ENCODE measurements at regions not wholly inside any gene's neighbourhood (a gene's known extent, or its start where the extent isn't known, plus 50 kb on each side); places are given as distances from the start of the nearest gene placed in this dataset.
A peak's percentile ranks its signal among the peaks of the same experiment; 100 is the strongest.

GRCh38 chr2:64300066-64300465 lies 153.9 kb upstream of the LGALSL start:
- TF ChIP-seq CTCF (IDR thresholded peaks at IDR 0.05; ENCODE audit: extremely low read depth, low read depth, low read length): no peak
- peaks cover 45% of the 10 kb centered on the region for H3K27me3 ChIP-seq (ENCODE audit: insufficient read depth, low read length)
- H3K27ac ChIP-seq (ENCODE audit: low read depth, low read length): no peak overlapping the region
- no peak overlapping the region for H3K4me2 ChIP-seq (ENCODE audit: insufficient read depth, low read length)
- H3K36me3 ChIP-seq (ENCODE audit: insufficient read depth, low read length): no peaks in the 10 kb centered on the region
- DNase-seq (ENCODE audit: insufficient read length, low spot score, missing footprints): no peak
- H4K20me1 ChIP-seq (ENCODE audit: insufficient read depth, low read length): no peaks in the 10 kb centered on the region
- no peak overlapping the region for H3K4me3 ChIP-seq (ENCODE audit: insufficient read depth, low read length)
- H3K4me1 ChIP-seq (ENCODE audit: insufficient read depth, low read length): no peaks in the 10 kb centered on the region
- H3K9me3 ChIP-seq (ENCODE audit: low read depth, low read length): no peaks in the 10 kb centered on the region
- H3K79me2 ChIP-seq (ENCODE audit: insufficient read depth, low read length): no peaks in the 10 kb centered on the region
- no peak overlapping the region for H2AFZ ChIP-seq (ENCODE audit: low read length)

DNA sequence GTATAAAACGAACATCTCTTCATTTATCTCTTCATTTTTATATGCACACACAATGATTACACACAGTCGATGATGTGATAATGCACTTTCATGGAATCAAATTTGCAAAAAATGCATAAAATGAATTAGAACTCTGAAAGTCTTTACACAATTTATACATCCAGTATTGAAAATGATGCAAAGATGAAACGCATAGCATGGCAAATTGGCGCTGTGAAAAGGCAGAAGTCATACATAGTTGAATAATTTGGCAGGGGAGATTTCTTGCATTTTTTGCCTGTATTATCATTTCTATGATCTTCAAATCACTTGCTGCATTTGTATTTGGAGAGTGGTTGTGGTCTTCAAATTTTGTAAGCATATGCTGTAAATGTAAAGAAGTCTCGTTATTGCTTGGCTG lies 150.7 kb upstream of the LGALSL start:
- Histone ChIP-seq H4K20me1 (ENCODE audit: insufficient read depth, low read length) (no peaks in the 10 kb centered on the region), H3K4me2 (ENCODE audit: insufficient read depth, low read length) (no peak overlapping the region), H3K9me3 (ENCODE audit: low read depth, low read length) (no peaks in the 10 kb centered on the region), H3K4me3 (ENCODE audit: insufficient read depth, low read length) (no peak overlapping the region), H3K79me2 (ENCODE audit: insufficient read depth, low read length) (no peaks in the 10 kb centered on the region), H3K27ac (ENCODE audit: low read depth, low read length) (no peak overlapping the region), H3K27me3 (ENCODE audit: insufficient read depth, low read length) (peaks cover 26% of the 10 kb centered on the region), H3K4me1 (ENCODE audit: insufficient read depth, low read length) (no peaks in the 10 kb centered on the region), H2AFZ (ENCODE audit: low read length) (no peak overlapping the region), H3K36me3 (ENCODE audit: insufficient read depth, low read length) (no peaks in the 10 kb centered on the region)
- TF ChIP-seq CTCF (IDR thresholded peaks at IDR 0.05; ENCODE audit: extremely low read depth, low read depth, low read length): no peak
- no peak for DNase-seq (ENCODE audit: insufficient read length, low spot score, missing footprints)

GRCh38 chr2:64307421-64307820 lies 146.5 kb upstream of the LGALSL start:
- H3K4me1 ChIP-seq (ENCODE audit: insufficient read depth, low read length): peaks cover 11% of the 10 kb centered on the region
- H4K20me1 ChIP-seq (ENCODE audit: insufficient read depth, low read length): no peaks in the 10 kb centered on the region
- no peaks in the 10 kb centered on the region for H3K79me2 ChIP-seq (ENCODE audit: insufficient read depth, low read length)
- no peaks in the 10 kb centered on the region for H3K9me3 ChIP-seq (ENCODE audit: low read depth, low read length)
- H3K27ac ChIP-seq (ENCODE audit: low read depth, low read length): no peak overlapping the region
- TF ChIP-seq CTCF (IDR thresholded peaks at IDR 0.05; ENCODE audit: extremely low read depth, low read depth, low read length): no peak
- no peak overlapping the region for H3K4me3 ChIP-seq (ENCODE audit: insufficient read depth, low read length)
- DNase-seq (ENCODE audit: insufficient read length, low spot score, missing footprints): no peak
- no peak overlapping the region for H3K4me2 ChIP-seq (ENCODE audit: insufficient read depth, low read length)
- no peaks in the 10 kb centered on the region for H3K36me3 ChIP-seq (ENCODE audit: insufficient read depth, low read length)
- no peak overlapping the region for H2AFZ ChIP-seq (ENCODE audit: low read length)
- H3K27me3 ChIP-seq (ENCODE audit: insufficient read depth, low read length): peaks cover 8% of the 10 kb centered on the region

DNA sequence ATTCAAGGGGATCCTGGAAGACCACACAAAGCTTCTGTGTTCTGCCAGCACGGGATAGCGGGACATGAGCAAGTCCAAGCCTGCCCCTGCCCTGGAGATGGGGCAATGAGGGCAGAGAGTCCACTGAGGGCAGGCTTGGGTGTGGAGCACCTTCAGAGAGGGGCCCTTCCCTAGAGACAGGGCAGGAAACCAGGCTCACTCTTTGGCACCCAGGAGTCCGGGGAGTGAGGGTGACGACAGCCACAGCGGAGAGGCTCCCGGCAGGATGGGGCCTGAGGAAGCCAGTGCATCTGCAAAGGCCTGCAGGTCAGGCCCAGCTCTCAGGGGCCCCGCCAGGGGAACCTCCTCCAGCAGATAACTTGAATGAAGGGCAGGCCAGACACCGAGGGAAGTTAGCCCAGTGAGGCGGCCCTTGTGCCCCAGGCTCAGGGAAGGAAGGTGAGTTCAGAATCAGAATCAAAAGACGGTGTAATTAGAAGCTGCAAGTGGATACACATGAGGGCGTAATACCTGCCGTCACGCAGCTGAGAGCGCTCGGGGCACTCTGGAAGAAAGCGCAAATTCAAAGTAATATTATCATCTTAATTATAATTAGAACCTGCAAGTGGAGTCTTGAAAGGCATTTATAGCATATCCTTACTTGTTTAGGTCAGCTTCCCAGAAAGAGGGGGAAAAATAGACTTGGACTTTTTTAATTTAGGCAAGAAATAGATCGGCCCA lies 142.6 kb upstream of the LGALSL start:
- Histone ChIP-seq H3K79me2 (ENCODE audit: insufficient read depth, low read length) (no peaks in the 10 kb centered on the region), H3K36me3 (ENCODE audit: insufficient read depth, low read length) (no peaks in the 10 kb centered on the region), H3K27ac (ENCODE audit: low read depth, low read length) (peak overlapping the region; percentile 96), H2AFZ (ENCODE audit: low read length) (peak overlapping the region; percentile 93), H3K27me3 (ENCODE audit: insufficient read depth, low read length) (peaks cover 32% of the 10 kb centered on the region), H3K4me1 (ENCODE audit: insufficient read depth, low read length) (peaks cover 19% of the 10 kb centered on the region), H3K4me3 (ENCODE audit: insufficient read depth, low read length) (peak overlapping the region; percentile 61), H3K9me3 (ENCODE audit: low read depth, low read length) (no peaks in the 10 kb centered on the region), H3K4me2 (ENCODE audit: insufficient read depth, low read length) (peak overlapping the region; percentile 92), H4K20me1 (ENCODE audit: insufficient read depth, low read length) (no peaks in the 10 kb centered on the region)
- DNase-seq (ENCODE audit: insufficient read length, low spot score, missing footprints): no peak
- no peak for TF ChIP-seq CTCF (IDR thresholded peaks at IDR 0.05; ENCODE audit: extremely low read depth, low read depth, low read length)

Data from osteoblast (primary cell).